ENCODE measurements at regions not wholly inside any gene's neighbourhood (a gene's known extent, or its start where the extent isn't known, plus 50 kb on each side); places are given as distances from the start of the nearest gene placed in this dataset.
A peak's percentile ranks its signal among the peaks of the same experiment; 100 is the strongest.
"Not testable (repeated sequence)": the region's sequence is repeated elsewhere in the genome, so short reads cannot be mapped to it uniquely, and the experiment has no call there.

DNA sequence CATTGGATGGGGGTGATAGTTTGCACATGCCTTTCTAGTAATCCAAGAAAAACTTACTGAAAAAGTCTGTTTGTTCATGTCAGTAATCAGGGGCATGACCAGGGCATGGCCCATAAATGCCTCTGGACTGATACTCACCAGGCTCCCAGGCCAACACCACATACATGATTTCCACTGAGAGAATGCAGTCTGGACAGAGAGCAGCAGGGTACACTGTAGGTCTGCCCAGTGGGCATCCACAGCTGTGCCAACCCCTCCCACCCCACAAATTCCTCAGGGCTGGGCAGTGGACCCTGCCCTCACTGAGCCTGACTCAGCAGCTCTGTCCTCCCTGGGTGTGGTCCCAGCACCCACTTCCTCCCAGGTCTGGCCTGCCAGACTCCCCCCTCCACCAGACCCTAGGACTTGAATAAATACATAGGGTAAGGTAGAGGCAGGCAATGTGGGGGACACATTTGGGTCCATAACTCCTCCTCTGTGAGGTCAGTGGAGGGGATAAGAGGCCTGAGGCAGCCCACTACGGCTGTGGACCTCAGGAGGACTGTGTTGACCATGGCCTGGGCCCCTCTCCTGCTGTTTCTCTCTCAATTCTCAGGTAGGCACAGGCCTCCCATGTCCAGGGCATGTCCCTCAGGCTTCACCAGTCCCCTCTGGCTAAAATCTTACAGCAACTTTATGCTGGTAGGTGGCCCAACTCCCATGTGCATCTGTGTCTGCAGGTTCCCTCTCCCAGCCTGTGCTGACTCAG is 92.2 kb upstream of the TOP3B start:
- no peak for DNase-seq

GRCh38 chr22:22073769-22074561 is 91.4 kb upstream of the TOP3B start:
- DNase-seq, result no peak

- no peak for DNase-seq
These were observed 89.7 kb upstream of the TOP3B start for GRCh38 chr22:22072169-22072836.

DNA sequence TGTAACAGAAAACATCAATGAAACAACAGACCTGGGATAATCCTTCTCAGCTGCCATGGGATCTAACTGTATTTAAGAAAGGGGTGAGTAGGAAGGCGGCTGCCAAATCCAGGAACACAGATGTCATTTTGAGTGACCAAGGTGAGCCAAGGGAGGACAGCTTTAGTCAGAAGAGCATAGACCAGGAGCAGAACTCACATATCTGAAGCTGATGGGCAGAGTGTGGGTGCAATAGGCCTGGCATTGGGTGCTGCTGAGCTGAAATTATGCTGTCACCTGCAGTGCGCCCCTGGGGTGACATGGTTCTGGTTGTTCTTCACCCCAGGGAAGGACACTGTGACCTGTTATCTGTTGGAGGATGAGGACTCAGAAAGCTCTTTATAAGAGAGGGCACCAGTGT is 88.9 kb upstream of the TOP3B start:
- no peak for DNase-seq

DNA sequence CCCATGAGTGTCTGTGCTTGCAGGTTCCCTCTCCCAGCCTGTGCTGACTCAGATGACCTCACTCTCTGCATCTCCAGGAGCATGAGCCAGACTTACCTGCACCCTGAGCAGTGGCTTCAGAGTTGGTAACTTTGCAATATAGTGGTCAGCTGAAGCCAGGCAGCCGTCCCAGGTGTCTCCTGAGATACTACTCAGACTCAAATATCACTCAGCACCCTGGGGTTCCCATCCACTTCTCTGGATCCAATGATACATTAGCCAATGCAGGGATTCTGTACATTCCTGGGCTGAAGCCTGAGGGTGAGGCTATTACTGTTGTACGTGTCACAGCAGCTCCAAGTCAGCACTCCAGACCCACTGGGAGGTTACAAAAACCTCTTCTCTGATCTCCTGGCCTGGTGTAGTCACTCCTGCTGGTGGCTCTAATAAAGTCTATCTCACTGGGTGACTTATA is 87.8 kb upstream of the TOP3B start:
- no peak for DNase-seq

DNA sequence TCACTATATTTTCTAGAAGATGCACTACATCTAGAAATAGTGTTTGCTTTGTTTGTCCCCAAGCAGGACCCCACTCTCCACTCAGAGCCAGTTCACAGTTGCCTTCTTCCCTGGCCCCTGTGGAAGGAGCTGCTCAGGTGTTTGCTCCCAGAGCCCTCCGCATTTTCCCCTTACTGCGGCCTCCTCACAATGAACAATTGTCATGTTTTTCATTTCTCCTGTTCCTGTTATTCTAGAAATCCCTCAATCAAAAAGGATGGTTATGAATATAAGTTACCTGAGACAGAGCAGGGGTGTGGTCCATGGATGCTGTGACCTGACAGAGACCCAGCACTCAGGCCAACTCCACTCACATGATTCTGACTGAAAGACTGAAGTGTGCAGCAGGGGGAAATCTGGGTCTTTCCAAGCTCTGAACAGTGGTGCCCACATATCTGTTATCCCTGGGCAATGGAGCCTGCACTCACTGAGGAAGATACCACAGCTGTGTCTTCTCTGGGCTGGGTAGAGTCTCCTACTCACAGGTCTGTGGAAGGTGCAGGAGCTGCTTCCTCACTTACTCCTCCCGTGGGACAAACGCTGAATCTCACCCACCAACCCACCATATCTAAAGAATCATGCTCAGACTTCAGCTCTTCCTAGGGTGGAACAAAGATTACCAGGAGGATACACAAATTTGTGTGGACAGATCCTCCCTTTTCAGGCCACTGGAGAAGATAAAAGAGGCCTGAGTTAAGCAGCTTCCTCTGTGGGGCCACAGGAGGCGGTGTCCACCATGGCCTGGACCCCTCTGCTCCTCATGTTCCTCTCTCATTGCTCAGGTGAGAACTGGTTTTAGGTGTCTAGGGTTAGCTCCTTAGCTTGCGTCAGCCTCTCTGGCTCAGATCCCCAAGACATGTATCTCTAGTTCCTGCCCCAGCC is 87.1 kb upstream of the TOP3B start:
- no peak for DNase-seq

GRCh38 chr22:22068657-22069056 is 86.1 kb upstream of the TOP3B start:
- no peak for DNase-seq

- no peak for DNase-seq
These were observed 85.4 kb upstream of the TOP3B start for GRCh38 chr22:22068025-22068424.

DNA sequence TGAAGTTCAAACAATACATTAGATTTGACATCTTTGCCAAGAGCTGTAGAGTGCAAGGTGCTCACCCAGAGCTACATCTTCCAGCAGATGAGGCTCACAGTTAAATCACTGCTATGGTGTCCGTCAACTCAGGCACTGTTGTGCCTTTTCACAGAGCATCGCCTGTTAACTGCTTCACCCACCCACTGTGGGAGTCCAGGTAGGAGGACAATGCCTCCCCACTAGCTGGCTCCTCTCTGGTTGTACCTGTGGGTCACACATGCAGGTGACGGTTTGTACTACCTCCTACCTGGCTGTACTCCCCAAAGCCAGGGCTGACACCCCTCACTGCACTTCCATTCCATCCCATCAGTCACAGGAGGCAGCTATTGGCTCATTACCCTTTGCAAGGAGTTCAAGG is 84.6 kb upstream of the TOP3B start:
- DNase-seq, result no peak

GRCh38 chr22:22064580-22064979 is 82.0 kb upstream of the TOP3B start:
- DNase-seq, result no peak

- DNase-seq, result no peak
These were observed 79.8 kb upstream of the TOP3B start for GRCh38 chr22:22062306-22062793.

DNA sequence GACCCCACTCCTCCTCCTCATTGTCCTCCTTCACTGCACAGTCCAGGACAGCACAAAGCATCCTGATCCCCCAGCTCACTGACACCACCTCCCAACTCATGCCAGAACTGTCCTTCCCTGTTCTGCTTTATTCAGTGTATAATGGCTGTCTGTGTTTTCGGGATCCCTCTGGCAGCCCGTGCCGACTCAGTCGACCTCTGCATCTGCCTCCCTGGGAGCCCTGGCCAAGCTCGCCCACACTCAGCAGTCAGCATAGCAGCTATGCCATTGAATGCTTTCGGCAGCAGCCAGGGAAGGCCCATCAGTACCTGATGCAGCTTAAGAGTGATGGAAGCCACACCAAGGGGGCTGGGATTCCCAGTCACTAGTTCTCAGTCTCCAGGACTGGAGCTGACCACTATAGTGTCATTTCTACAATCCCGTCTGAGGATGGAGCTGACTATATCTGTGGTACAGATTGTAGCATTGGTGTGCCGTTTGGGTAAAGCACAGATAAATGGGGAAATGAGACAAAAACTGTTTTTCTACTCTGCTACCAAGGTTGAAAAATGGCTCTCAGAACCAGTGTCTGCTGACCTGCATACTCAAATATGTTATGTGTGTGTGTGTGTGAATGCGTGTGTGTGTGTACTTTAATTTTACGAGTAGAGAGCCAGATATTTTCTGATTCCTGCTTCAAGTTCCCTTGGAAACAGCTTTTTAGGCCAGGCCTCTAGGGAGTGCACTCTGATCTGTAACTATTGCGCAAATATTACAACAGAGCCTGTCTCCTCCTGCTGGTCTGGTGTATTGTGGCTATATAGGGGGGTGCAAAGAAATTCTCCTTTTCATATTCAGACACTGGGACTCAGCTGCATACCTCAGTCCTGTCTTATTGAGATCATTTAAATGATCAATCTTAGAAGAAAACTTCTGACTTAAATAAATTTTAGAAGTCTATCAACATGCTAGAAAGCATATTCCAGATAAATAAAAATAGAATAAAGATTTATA is 78.8 kb upstream of the TOP3B start:
- no peak for DNase-seq

- peak; percentile 91 for DNase-seq
These were observed 77.9 kb upstream of the TOP3B start for GRCh38 chr22:22060200-22061084.

- DNase-seq, result no peak
These were observed 76.9 kb upstream of the TOP3B start for GRCh38 chr22:22059291-22060002.

GRCh38 chr22:22058633-22059290 is 76.2 kb upstream of the TOP3B start:
- no peak for DNase-seq

- DNase-seq, result no peak
These were observed 75.2 kb upstream of the TOP3B start for GRCh38 chr22:22057617-22058378.

GRCh38 chr22:22056809-22057594 is 74.4 kb upstream of the TOP3B start:
- DNase-seq, result not testable (repeated sequence)

Data from activated CD8-positive, alpha-beta memory T cell treated with anti-CD3 and anti-CD28 coated beads, Interleukin-2, amount 50 U/mL, for 48 hours (primary cell).